HAP-1 (cell line): ENCODE measurements at regions not wholly inside any gene's neighbourhood (a gene's known extent, or its start where the extent isn't known, plus 50 kb on each side); places are given as distances from the start of the nearest gene placed in this dataset.

Experiments
- DNase-seq, 2 experiments: peaks; one replicate each; pipeline ENCODE4 v3.0.0-alpha.2; 2016 to 2020; ENCODE audit warnings: low spot score in 2 of 2
- H3K27me3 ChIP-seq: fragments of 250-450 bp; sonication (Bioruptor Pico); 2 replicates; pipeline ENCODE4 v1.5.1; 2020; ENCODE audit warnings: low read depth, mild to moderate bottlenecking, moderate library complexity
- H3K36me3 ChIP-seq: fragments of 250-450 bp; sonication (Bioruptor Pico); replicated peaks from 2 replicates; pipeline ENCODE4 v1.5.1; 2020; ENCODE audit warnings: mild to moderate bottlenecking
- H3K4me1 ChIP-seq: fragments of 250-450 bp; sonication (Bioruptor Pico); 2 replicates; pipeline ENCODE4 v1.5.1; 2020; ENCODE audit warnings: mild to moderate bottlenecking
- H3K4me3 ChIP-seq: fragments of 250-450 bp; sonication (Bioruptor Pico); 2 replicates; pipeline ENCODE4 v1.5.1; 2020; ENCODE audit warnings: mild to moderate bottlenecking, moderate library complexity
- H3K9me3 ChIP-seq: fragments of 250-450 bp; sonication (Bioruptor Pico); 2 replicates; pipeline ENCODE4 v1.5.1; 2020; ENCODE audit warnings: mild to moderate bottlenecking, moderate library complexity
- in situ Hi-C: fragments of 300-500 bp; cut with MboI; formaldehyde crosslinking; loops from 3 replicates; pipeline ENCODE4 v1.14.3; 2020; ENCODE audit warnings: low sequenced_read_pairs, inconsistent platforms, mixed read lengths

DNA sequence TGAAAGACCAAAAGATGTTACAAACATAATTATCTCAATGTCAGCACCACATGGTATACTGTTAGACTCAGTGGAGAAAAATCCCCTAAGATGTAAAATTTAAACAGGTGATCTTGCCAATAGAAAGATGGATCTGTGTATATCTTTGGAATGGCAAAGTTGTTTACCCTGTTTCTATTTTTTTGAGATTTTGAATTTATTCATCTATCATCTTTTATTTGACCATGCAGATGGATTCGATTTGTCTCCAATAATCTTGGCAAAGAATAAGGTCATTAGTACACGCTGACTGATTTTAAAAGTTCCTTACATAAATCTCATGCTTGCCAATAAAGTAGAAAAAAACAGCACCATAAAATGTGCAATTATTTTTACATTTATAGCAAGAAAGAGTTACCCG, 459.3 kb downstream of the MBD2 start:
- DNase-seq = no peak
- H3K4me3 ChIP-seq = no peak overlapping the region
- in situ Hi-C loops = no loop called here
- H3K36me3 ChIP-seq = no peaks in the 10 kb centered on the region
- no peaks in the 10 kb centered on the region for H3K27me3 ChIP-seq
- H3K4me1 ChIP-seq = no peaks in the 10 kb centered on the region
- H3K9me3 ChIP-seq = no peaks in the 10 kb centered on the region

DNA sequence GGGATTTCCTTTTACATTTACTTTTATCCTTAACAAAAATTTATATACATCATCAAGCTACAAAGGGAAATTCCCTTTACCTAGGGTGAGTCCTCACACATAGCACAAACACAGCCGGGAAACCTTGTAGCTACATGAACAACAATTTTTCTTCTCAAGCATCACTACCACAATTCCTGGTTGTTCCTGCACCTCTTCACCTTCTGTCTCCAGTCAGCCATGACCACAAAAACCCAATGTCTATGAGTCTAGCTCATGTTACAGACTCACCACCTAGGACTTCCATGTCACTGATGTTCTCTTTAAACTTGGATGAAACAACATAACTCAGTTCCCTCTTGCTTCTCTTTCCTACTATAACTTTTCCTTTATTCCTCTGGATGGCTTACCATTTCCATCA, 460.4 kb downstream of the MBD2 start:
- no peak overlapping the region for H3K4me3 ChIP-seq
- H3K27me3 ChIP-seq = no peaks in the 10 kb centered on the region
- H3K9me3 ChIP-seq = no peaks in the 10 kb centered on the region
- H3K36me3 ChIP-seq = no peaks in the 10 kb centered on the region
- in situ Hi-C loops = no loop called here
- H3K4me1 ChIP-seq = no peaks in the 10 kb centered on the region
- DNase-seq = no peak

DNA sequence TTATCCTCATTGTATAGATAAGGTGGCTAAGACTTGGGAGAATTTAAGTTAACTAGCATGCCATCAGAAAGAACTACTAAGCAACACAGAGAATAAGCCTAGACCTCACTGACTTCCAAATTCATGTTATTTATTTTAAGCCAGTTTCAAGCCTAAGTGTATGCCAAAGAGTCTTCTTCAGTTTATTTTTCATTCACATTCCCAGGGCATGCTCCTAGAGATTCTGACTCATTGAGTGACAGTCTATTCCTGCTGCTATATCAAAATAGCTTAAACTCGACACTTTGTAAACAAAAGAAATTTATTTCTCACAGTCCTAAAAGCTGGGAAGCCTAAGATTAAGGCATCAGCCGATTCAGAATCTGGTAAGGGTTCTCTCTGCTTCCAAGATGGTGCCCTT, 467.1 kb downstream of the MBD2 start:
- Histone ChIP-seq H3K4me3 (no peak overlapping the region), H3K4me1 (no peaks in the 10 kb centered on the region), H3K9me3 (no peaks in the 10 kb centered on the region), H3K27me3 (no peaks in the 10 kb centered on the region), H3K36me3 (no peaks in the 10 kb centered on the region)
- in situ Hi-C loops = no loop called here
- no peak for DNase-seq

DNA sequence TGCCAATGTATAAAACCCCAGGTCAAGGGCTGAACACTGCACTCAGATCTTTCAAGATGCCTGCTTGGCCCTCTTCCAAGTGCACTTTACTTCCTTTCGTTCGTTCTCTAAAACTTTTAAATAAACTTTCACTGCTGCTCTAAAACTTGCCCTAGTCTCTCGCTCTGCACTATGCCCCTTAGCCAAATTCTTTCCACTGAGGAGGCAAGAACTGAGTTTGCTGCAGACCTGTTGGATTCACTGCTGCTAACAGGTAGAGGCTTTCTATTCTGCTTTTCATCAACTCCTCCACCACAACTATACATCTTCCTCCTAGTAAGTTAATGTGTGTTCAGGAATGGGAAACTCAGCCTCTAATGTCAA, 467.9 kb downstream of the MBD2 start:
- H3K4me3 ChIP-seq = no peak overlapping the region
- in situ Hi-C loops = no loop called here
- no peaks in the 10 kb centered on the region for H3K4me1 ChIP-seq
- no peak for DNase-seq
- no peaks in the 10 kb centered on the region for H3K27me3 ChIP-seq
- H3K36me3 ChIP-seq = no peaks in the 10 kb centered on the region
- no peaks in the 10 kb centered on the region for H3K9me3 ChIP-seq

DNA sequence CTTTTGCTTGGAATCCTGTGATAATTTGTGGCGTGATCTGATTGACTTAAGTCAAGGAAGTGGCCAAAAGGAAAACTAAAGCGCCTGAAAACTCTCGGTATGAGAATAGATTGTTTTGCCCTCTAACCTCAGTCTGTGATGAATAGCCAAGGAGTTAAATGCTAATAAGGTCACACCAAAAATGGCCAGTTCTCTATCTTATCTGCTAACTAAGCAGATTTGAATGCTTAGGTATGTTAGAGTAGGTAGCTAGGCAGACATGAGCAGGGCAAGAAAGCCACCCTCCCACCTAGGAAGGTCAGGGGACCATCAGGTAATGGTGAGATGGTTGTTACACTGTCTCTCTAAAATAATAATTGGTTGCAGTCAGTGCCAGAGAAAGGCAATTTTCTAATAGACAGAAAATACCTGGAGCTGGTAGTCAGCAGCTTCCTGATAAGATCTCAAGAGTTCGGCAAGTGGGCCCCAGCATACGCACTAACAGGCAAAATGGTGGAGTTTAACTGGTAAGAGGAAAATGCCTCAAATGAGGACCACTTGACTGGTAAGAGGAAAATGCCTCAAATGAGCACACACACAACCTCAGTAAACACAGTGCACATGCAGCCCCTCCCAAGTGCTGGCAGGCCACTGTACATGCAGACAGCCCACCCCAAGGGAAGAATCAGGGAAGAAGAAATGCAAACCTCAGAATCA, 468.4 kb downstream of the MBD2 start:
- Histone ChIP-seq H3K27me3 (no peaks in the 10 kb centered on the region), H3K36me3 (no peaks in the 10 kb centered on the region), H3K4me3 (no peak overlapping the region), H3K9me3 (no peaks in the 10 kb centered on the region), H3K4me1 (no peaks in the 10 kb centered on the region)
- in situ Hi-C loops = no loop called here
- no peak for DNase-seq

DNA sequence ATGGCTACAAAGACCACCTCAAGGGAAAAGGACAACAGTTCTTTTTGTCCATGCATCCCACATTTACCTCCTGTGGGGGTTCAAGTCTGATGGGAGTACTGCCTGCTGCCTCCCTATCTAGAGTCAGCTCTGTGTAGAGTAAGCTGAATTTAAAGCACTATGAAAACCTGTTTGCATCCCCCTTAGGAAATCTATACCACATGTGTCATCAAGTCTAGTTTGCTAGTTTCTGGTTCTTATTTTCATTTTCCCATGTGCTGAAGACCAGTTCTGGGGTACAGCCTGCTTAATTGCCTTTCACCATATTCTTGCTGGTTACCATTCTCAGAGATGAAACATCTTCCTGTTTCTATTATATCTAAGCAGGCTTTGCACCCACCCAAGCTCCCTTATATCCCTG, 470.3 kb downstream of the MBD2 start:
- Histone ChIP-seq H3K4me1 (no peaks in the 10 kb centered on the region), H3K9me3 (no peaks in the 10 kb centered on the region), H3K27me3 (no peaks in the 10 kb centered on the region), H3K36me3 (no peaks in the 10 kb centered on the region), H3K4me3 (no peak overlapping the region)
- DNase-seq = no peak
- in situ Hi-C loops = no loop called here

DNA sequence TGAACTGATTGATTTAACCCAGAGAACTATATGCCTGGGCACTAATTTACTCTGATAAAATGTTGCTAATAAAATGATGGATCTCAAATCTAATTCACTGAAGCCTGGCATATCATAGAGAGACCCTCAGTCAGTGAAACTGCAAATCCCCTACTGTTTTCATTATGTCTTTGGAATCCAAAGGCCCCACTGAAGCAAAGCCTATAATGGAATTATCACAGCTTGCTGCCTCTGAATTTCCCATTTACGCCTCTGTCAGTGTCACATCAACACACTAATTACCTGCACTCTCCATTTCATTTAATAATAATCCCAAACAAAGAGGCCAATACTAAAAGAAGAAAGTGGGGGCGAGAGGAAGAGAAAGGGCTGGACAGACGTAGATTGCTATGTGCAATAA, 470.9 kb downstream of the MBD2 start:
- no peak for DNase-seq
- no peak overlapping the region for H3K4me3 ChIP-seq
- in situ Hi-C loops = no loop called here
- no peaks in the 10 kb centered on the region for H3K4me1 ChIP-seq
- no peaks in the 10 kb centered on the region for H3K27me3 ChIP-seq
- H3K9me3 ChIP-seq = no peaks in the 10 kb centered on the region
- no peaks in the 10 kb centered on the region for H3K36me3 ChIP-seq

DNA sequence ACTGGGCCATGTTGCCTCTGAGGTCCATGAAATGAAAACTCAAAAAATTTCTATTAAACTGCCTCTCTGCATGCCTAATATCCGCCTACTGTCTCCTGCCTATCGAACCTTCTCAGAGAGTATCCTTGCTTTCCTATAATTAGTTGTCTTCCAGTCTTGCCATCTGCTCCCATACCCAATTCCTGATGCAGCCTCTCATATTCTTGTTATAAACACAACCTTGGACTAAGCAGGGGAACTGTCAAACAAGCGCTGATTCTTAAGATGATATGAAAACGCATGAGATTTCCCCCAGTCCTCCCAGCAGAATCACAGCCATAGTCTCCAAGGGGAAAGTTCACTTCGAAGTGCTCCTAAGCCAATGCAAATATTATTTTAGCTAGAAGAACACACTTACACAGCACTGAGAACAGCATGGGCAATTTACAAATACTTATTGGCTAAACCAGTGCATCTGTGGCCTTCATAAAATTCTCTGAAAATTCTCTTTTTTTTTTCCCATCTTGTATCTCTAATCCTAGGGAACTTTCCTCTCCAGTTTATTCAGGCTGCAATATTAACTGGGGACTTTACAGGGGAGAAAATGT, 471.6 kb downstream of the MBD2 start:
- Histone ChIP-seq H3K4me3 (no peak overlapping the region), H3K9me3 (no peaks in the 10 kb centered on the region), H3K27me3 (no peaks in the 10 kb centered on the region), H3K4me1 (no peaks in the 10 kb centered on the region), H3K36me3 (no peaks in the 10 kb centered on the region)
- in situ Hi-C loops = no loop called here
- no peak for DNase-seq

DNA sequence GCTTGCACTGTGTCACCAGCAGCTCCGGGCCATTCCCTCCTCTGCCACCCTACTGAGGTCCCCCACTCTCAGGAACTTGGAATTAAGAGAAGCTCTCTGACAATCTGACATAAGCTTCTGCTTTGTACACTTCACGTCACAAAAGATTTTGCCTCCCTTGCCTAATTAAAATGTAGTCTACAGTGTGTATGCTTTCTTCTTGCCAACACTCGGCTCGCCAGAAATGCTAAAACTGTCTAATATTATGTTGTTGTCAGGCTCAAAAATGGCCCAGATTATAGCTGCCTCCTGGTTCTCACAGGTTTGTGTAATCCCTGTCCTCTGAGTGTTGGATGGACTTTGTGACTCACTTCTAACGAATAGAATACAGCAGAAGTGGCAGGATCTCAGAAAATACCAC, 474.7 kb downstream of the MBD2 start:
- Histone ChIP-seq H3K27me3 (no peaks in the 10 kb centered on the region), H3K9me3 (no peaks in the 10 kb centered on the region), H3K4me1 (no peaks in the 10 kb centered on the region), H3K4me3 (no peak overlapping the region), H3K36me3 (no peaks in the 10 kb centered on the region)
- DNase-seq = no peak
- in situ Hi-C loops = no loop called here

DNA sequence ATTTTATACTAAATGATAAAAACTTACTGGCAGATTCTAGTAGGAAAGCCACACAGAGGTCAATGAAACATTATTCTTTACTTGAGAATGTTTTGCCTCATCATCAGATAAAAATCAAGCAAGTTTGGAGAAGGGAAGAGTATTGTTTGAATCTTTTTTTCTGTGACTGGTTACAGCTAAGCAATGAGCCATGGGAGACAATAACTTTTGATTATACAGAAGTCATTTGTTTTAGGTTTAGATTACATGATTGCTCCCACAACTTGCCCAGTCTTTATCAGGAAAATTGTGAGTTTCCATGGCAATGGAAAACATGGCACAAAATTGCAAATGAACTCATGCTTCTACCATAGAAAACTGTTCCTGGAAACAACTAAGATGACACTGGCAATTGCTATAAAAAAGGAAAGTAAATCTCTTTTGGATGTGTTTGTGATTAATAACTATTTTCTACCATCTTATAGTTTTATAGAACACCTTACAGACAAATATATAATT, 476.8 kb downstream of the MBD2 start:
- H3K27me3 ChIP-seq = no peaks in the 10 kb centered on the region
- in situ Hi-C loops = no loop called here
- no peaks in the 10 kb centered on the region for H3K9me3 ChIP-seq
- no peaks in the 10 kb centered on the region for H3K4me1 ChIP-seq
- no peak overlapping the region for H3K4me3 ChIP-seq
- no peaks in the 10 kb centered on the region for H3K36me3 ChIP-seq
- no peak for DNase-seq

DNA sequence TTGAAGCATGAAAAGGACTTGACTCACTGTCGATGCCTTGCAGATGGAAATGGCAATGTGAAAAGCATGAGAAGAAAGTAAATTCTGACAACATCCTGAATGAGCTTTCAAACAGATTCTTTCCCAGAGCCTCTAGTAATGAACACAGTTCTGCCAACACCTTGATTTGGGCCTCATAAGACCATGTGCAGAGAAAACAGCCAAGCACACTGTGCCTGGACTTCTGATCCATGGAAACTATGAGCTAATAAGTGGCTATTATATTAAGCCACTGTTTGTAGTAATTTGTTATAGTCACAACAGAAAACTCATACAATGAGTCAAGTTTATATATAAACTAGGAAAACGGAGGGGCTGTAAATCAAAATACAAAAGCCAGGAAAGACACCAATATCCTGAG, 477.3 kb downstream of the MBD2 start:
- no peaks in the 10 kb centered on the region for H3K4me1 ChIP-seq
- no peaks in the 10 kb centered on the region for H3K9me3 ChIP-seq
- in situ Hi-C loops = no loop called here
- H3K27me3 ChIP-seq = no peaks in the 10 kb centered on the region
- H3K4me3 ChIP-seq = no peak overlapping the region
- DNase-seq = no peak
- H3K36me3 ChIP-seq = no peaks in the 10 kb centered on the region

DNA sequence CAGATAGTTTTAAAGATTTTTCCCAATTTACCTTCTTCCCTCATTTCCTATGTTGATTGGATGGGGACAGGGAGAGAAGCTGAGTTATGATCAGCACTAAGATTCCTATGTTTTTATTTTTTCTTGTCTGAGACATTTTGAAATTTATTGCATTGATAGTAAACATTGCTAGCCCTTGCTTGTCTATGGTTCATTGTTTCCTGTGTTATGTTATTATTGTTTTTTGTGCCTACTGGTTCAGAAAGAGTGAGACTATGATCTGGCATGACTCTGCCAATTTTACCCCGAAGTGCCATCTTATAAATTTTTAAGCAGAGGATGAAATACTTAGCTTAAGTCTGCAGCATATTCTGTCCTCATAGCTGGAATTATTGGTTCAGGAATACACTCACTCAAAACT, 478.5 kb downstream of the MBD2 start:
- no peaks in the 10 kb centered on the region for H3K36me3 ChIP-seq
- H3K4me3 ChIP-seq = no peak overlapping the region
- DNase-seq = no peak
- no peaks in the 10 kb centered on the region for H3K27me3 ChIP-seq
- in situ Hi-C loops = no loop called here
- H3K4me1 ChIP-seq = no peaks in the 10 kb centered on the region
- H3K9me3 ChIP-seq = no peaks in the 10 kb centered on the region

DNA sequence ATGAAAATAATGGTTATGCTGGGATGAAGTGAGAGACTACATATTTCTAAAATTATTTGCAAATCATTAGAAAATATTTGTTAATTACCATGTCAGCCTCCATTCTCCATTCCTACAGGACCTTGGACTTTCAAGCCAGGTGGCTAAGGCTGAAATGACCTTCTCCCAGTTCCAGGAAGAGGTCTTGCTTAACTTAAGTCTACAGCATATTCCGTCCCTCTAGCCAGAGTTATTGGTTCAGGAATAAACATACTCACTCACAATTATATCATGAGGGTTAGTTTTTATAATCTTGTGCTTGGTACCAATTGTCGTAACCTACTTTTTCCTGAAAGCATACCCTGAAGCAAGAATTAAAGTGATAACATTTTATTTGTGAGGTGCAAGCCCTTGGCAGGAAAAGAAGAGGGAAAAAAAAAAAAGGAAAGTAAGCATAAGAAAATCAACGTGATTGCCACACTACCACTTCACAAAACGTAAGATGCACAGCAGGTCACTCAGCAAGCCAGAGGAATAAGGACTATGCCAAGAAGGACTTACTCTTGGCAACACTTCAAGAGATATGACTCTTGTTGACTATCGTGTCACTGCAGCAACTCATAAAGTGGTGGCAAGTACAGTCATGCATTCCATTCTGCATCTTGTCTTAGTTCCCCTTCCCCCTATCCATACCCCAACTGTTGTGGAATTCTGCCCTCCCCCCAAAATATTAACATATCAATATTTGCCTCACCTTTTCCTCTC, 479.1 kb downstream of the MBD2 start:
- no peaks in the 10 kb centered on the region for H3K4me1 ChIP-seq
- DNase-seq = no peak
- in situ Hi-C loops = no loop called here
- H3K36me3 ChIP-seq = no peaks in the 10 kb centered on the region
- H3K4me3 ChIP-seq = no peak overlapping the region
- no peaks in the 10 kb centered on the region for H3K27me3 ChIP-seq
- no peaks in the 10 kb centered on the region for H3K9me3 ChIP-seq

DNA sequence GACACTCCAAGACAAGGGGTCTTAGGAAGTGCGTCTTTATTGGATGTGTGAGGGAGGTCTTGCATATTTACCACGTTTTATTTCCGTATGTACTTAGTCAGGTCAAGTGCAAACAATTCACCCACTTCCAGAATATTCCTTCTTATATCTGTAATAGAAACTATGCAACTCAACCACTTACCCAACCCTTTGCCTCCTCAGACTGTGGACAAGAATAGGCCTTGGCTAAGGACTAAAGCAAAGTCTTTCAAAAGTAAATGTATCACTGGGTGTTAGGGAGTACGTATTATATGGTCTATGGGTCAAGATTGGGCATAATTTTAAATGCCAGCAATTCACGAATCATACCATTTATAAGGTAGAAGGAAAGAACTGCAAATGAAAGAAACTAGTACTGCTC, 484.8 kb downstream of the MBD2 start:
- no peak for DNase-seq
- Histone ChIP-seq H3K4me3 (no peak overlapping the region), H3K36me3 (no peaks in the 10 kb centered on the region), H3K27me3 (no peaks in the 10 kb centered on the region), H3K9me3 (no peaks in the 10 kb centered on the region), H3K4me1 (no peaks in the 10 kb centered on the region)
- in situ Hi-C loops = no loop called here
